ENCODE measurements at regions not wholly inside any gene's neighbourhood (a gene's known extent, or its start where the extent isn't known, plus 50 kb on each side); places are given as distances from the start of the nearest gene placed in this dataset.

DNA sequence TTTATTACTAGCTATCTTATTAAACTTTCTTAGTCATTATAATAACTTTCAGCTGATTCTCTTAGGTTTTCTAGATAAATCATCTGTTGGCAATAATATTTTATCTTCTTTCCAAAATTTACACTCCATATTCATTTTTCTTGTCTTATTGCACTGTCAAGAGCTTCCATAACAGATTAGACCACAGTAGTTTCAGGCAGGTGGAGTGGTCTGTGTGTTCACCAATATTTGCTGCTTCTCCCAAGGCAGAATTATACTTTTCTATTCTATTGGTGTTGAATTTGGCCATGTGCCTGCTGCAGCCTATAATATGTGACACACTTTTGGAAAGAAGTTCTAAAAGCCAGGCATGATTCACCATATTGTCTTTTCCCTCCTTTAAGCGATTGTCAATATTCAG is 422.8 kb downstream of the GATA3 start:
- TF ChIP-seq, protein P1, sequence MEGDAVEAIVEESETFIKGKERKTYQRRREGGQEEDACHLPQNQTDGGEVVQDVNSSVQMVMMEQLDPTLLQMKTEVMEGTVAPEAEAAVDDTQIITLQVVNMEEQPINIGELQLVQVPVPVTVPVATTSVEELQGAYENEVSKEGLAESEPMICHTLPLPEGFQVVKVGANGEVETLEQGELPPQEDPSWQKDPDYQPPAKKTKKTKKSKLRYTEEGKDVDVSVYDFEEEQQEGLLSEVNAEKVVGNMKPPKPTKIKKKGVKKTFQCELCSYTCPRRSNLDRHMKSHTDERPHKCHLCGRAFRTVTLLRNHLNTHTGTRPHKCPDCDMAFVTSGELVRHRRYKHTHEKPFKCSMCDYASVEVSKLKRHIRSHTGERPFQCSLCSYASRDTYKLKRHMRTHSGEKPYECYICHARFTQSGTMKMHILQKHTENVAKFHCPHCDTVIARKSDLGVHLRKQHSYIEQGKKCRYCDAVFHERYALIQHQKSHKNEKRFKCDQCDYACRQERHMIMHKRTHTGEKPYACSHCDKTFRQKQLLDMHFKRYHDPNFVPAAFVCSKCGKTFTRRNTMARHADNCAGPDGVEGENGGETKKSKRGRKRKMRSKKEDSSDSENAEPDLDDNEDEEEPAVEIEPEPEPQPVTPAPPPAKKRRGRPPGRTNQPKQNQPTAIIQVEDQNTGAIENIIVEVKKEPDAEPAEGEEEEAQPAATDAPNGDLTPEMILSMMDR (IDR thresholded peaks at IDR 0.05), result no peak
- TF ChIP-seq EP300 (IDR thresholded peaks at IDR 0.05) (no peak), POLR2AphosphoS5 (IDR thresholded peaks at IDR 0.05) (no peak), POLR2A (IDR thresholded peaks at IDR 0.05) (no peak)
